NCI-H2196 treated with DMSO at 0.1 percent for 48 hours (cell line): ENCODE measurements at regions not wholly inside any gene's neighbourhood (a gene's known extent, or its start where the extent isn't known, plus 50 kb on each side); places are given as distances from the start of the nearest gene placed in this dataset.

Source experiments
- DNase-seq: peaks from one replicate; lab custom pipeline; 2025; ENCODE audit not compliant: unreplicated experiment; lab: John Stamatoyannopoulos, UW

DNA sequence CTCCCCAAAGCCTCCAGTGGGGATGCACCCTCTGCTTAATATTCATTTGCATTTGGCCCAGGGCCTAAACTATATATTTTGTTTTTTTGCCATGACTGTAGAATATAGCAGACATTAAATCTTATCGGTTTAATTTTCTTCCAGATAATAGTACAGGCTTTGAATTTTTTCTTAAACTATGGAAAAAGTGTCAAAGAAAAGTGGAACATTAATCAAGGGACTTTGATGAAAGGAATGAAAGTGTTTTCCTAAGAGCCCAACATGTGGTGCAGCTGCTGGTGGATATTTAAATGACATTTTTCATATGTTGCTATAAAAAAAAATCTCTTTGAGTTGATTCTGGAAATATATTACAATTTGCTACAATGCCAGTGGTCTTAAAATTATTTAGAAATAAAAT lies 346.8 kb downstream of the CYP26B1 start:
- no peak for DNase-seq

- DNase-seq = no peak
Observed at GRCh38 chr2:71800106-71800809, 346.9 kb downstream of the DYSF start.

DNA sequence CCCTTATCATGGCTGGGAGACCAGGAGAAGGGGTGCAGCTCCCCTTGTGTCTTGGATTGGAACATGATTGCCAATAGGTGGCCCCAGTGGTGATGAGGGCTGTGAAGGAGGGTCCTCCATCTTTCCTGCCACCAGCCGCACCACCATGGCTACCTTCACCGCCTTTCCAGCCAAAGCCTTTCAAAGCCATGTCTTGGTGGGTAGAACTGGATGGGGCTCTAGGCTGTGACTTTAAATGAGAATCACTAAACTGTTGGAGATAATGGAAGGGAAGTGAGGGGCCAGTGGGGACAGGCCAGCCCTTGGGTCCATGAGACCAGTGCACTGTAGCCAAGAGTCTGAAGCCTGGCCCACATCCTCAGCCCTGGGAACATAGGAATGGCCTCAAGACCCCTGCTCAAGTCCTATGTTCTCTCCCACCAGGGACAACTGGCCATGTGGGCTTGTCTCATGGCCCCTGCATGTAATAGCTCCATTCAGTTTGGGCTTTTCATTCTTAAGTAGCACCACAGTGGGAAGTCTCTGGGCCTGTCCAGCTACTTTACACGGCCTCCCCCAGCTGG lies 345.7 kb downstream of the DYSF start:
- no peak for DNase-seq

GRCh38 chr2:71798266-71799012 lies 345.1 kb downstream of the DYSF start:
- DNase-seq = no peak

GRCh38 chr2:71797035-71797810 lies 343.9 kb downstream of the DYSF start:
- no peak for DNase-seq

- DNase-seq = no peak
Observed at GRCh38 chr2:71796174-71796593, 342.8 kb downstream of the DYSF start.

GRCh38 chr2:71795486-71795885 lies 342.1 kb downstream of the DYSF start:
- no peak for DNase-seq

- DNase-seq = no peak
Observed at GRCh38 chr2:71794611-71795010, 341.2 kb downstream of the DYSF start.

GRCh38 chr2:71793926-71794325 lies 340.6 kb downstream of the DYSF start:
- no peak for DNase-seq

DNA sequence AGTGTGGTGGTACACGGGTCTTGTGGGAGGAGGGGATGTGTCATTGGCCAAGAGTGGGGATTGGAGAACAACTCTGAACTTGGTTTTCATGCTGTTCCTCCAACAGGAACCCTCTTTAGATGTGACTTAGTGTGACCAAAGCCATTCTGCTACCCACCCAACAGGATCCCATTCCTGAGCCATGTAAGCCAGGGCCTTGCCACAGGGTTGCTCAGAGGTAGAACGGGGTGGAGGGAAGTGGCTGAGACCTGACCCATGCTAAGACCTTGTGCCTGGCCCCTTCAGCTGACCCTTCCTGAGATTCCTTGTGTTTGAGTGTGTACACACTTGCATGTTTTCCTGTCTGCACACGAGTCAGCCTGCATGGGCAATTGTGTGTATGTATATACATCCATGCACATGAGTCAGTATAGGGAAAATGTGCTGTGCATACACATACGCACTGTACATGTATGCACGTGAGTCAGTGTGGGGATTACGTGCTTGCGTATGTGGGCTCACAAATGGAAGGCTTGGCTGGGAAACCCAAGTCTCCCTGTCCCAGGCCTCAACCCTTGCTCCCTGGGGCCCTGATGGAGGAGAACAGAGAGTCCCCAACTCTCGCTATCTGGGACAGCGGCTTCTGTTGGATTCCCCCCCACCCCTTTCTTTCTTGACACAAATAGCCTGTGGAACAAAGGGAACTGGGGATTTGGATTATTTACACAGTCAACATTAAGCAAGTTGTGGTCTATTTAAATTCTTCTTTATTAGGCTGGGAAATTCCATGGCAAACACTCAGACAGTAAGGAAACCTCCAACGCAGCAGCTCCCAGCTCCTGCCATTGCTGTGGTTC lies 339.8 kb downstream of the DYSF start:
- no peak for DNase-seq

DNA sequence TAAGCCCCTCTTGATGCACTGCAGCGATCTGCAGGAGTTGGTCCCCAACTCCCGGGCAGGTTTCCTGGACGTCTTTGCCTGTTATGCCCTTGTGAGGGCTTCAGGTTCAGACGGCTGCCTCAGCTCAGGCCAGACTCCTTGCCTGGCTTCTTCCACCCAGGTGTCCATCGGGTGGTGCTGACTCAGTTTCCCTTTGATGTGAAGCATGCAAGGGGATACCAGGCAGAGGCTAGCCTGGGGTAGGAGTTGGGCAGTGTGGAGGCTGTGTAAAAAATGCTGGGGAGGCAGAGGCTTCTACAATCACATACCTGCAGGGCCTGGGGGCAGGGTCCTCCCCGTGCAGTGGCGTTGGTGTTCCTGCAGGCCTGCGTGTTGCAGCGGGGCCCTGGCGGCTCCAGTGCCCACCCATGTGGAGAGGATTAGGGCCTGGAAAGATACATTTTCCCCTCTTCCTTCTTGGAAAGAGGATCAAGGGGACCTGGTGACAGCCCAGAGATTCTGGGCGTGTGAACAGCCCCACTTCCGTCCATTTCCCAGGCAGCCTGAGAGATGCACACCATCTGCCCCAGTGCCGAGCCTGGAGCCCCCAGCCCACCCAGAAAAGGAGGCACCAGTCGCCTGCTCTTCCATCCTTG lies 338.3 kb downstream of the DYSF start:
- DNase-seq = no peak

DNA sequence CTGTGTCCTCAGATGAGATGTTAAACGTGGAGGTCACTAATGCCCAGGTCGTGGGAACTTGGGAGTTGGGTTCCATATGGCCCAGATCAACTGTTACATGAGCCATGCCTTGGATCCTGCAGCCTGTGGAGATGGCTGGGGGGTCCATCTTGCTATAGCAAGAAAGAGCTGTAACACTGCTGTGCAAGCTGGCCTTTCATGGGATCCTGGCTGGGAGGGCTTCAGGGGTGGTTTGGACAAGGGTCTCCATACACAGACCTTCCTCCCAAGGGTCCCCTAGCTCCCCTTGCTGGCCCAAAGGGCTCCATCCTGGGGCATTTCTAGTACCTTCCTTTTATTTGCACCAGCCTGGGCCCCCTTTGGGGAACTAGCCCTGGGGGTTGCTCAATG lies 337.7 kb downstream of the DYSF start:
- no peak for DNase-seq

- no peak for DNase-seq
Observed at GRCh38 chr2:71790226-71791060, 337.1 kb downstream of the DYSF start.

DNA sequence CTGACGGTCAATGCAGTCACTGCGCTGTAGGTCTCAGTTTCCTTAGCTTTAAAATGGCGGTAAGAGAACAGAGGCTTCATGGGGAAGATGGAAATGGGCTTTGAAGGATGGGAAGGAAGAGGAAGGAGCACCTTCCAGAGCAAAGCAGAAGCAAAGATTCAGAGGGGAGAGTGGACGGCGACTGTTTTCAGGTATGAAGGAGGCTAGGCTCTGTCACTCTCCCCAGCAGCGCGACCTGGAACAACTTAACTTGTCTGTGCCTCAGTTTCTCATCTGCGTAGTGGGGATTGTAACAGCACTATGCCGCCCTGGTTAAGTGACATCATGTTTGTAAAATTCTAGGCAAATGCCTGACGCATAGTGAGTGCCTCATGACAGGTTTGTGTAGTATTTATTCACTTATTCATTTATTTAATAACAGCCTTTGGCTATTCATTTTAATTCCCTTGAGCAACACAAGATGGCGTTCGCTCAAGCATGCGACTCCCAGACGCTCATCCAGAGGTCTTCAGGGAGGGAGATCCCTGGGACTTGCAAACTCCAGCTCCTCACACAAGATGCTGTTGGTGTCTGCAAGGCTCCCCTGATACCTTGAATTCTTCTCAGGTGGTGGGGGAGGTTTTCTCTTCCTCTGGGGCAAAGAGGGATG lies 336.3 kb downstream of the DYSF start:
- no peak for DNase-seq

DNA sequence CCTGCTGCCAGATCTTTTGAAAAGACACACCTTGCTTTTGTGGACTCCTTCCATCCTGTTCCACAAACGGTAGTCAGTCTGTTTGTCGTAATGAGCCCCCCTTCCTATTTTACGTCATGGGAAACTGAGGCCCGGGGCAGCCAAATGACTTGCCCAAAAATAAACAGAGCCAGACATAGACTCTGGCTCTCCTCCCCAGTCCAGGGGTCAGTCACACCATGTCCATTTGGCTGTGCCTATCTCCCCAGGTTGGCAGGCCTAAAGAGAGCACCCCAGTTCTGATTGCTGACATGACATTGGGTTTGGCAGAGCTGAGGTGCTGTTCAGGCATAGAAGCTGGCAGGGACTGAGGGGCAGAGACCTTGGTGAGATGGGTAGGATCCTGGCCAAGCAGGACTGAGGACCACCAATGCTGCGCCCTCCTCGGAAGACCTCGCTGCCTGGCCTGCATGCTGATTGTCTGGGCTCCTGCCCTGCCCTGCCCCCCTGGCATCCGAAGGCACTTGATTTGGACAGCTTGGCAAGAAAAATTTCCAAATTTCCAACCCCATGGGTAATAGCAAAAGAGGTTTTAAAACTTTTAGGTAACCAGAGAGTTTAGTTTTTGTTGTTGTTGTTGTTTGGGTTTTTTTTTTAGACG lies 335.4 kb downstream of the DYSF start:
- no peak for DNase-seq

- DNase-seq = no peak
Observed at GRCh38 chr2:71788186-71788525, 334.8 kb downstream of the DYSF start.

DNA sequence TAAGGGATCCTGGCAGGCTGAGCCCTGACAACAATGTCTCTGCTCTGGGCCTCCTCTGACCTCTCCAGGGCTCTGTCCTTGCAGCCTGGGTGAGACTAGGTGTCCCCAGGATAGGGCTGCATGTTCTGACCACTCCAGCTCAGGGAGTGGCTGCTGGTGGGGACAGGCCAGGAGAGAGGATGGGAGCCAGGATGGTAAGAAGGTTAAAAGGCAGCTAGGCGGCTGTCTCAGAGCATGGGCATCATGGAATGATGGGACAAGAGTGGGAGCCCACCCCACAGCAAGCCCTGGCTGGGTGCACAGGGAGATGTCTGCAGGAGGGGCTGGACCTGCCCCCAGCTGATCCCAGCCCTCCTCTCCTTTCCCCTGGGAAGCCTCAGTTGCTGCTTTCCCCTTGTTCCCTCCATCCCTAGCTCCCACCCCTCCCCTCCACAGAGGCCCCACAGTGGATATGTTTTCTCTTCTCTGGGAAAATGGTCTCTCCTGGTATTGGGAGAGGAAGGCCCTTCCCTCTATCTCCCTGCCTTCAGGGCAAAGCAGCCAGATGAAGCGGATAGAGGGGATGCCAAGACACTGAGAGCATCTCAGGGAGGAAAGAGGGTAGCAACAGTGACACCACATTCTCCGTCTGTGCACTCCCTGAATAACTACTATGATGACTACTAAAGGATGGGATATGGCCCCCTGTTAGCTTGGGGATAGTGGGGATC lies 334.3 kb downstream of the DYSF start:
- DNase-seq = no peak

- DNase-seq = no peak
Observed at GRCh38 chr2:71787108-71787415, 333.7 kb downstream of the DYSF start.
